GM13976 (cell line): ENCODE measurements at regions not wholly inside any gene's neighbourhood (a gene's known extent, or its start where the extent isn't known, plus 50 kb on each side); places are given as distances from the start of the nearest gene placed in this dataset.

ENCODE experiments used
- DNase-seq: peaks from one replicate; pipeline ENCODE4 v3.0.0; 2012; ENCODE audit warnings: low spot score
- CTCF ChIP-seq: IDR thresholded peaks from 2 replicates; pipeline ENCODE4 v1.5.1; 2012; ENCODE audit warnings: borderline replicate concordance, mild to moderate bottlenecking; ENCODE audit not compliant: insufficient read depth; ENCODE audit errors: extremely low read depth, missing control alignments, control extremely low read depth
- in situ Hi-C: fragments of 300-500 bp; cut with MboI; formaldehyde crosslinking; loops from one replicate; pipeline ENCODE4 v1.12.0; 2022; ENCODE audit warnings: low sequenced_read_pairs, mixed read lengths, inconsistent platforms; ENCODE audit not compliant: unreplicated experiment

- DNase-seq: no peak
- in situ Hi-C loops: no loop called here
- TF ChIP-seq CTCF: no peak
Observed at GRCh38 chr2:21770787-21771186, 647.0 kb downstream of the TDRD15 start.

GRCh38 chr2:21772624-21773023, 648.9 kb downstream of the TDRD15 start:
- DNase-seq: no peak
- no peak for TF ChIP-seq CTCF
- in situ Hi-C loops: no loop called here

- no peak for DNase-seq
- in situ Hi-C loops: no loop called here
- no peak for TF ChIP-seq CTCF
Observed at GRCh38 chr2:21773168-21773567, 649.4 kb downstream of the TDRD15 start.

GRCh38 chr2:21774691-21775368, 651.1 kb downstream of the TDRD15 start:
- no peak for TF ChIP-seq CTCF
- in situ Hi-C loops: no loop called here

GRCh38 chr2:21779786-21780185, 656.0 kb downstream of the TDRD15 start:
- in situ Hi-C loops: no loop called here
- DNase-seq: no peak

More at GRCh38 chr2:21774691-21775368, 651.1 kb downstream of the TDRD15 start:
- no peak for DNase-seq

GRCh38 chr2:21781962-21782361, 658.2 kb downstream of the TDRD15 start:
- no peak for TF ChIP-seq CTCF
- in situ Hi-C loops: no loop called here
- no peak for DNase-seq

More at GRCh38 chr2:21779786-21780185, 656.0 kb downstream of the TDRD15 start:
- TF ChIP-seq CTCF: no peak
